HG03103 (cell line): ENCODE measurements at regions not wholly inside any gene's neighbourhood (a gene's known extent, or its start where the extent isn't known, plus 50 kb on each side); places are given as distances from the start of the nearest gene placed in this dataset.

Source experiments
- ATAC-seq: cut with Tn5 transposase; IDR thresholded peaks from one replicate; pipeline ENCODE4 v1.9.1; 2021; ENCODE audit warnings: low read depth; ENCODE audit not compliant: unreplicated experiment

GRCh38 chr11:116278076-116278475 is 494.7 kb downstream of the BUD13 start:
- no peak for ATAC-seq

GRCh38 chr11:116276051-116277044 is 496.4 kb downstream of the BUD13 start:
- peak; percentile 58 for ATAC-seq

- ATAC-seq: no peak
Observed at GRCh38 chr11:116275635-116276034, 497.2 kb downstream of the BUD13 start.

- no peak for ATAC-seq
Observed at GRCh38 chr11:116274521-116274920, 498.3 kb downstream of the BUD13 start.

- ATAC-seq: no peak
Observed at GRCh38 chr11:116272181-116272789, 500.5 kb downstream of the BUD13 start.

GRCh38 chr11:116271479-116271878 is 501.3 kb downstream of the BUD13 start:
- ATAC-seq: no peak

- no peak for ATAC-seq
Observed at GRCh38 chr11:116267146-116267545, 505.6 kb downstream of the BUD13 start.

- ATAC-seq: no peak
Observed at GRCh38 chr11:116263770-116264169, 509.0 kb downstream of the BUD13 start.

GRCh38 chr11:116263019-116263418 is 509.8 kb downstream of the BUD13 start:
- no peak for ATAC-seq

- ATAC-seq: no peak
Observed at GRCh38 chr11:116262370-116262769, 510.4 kb downstream of the BUD13 start.

- no peak for ATAC-seq
Observed at GRCh38 chr11:116261606-116262005, 511.2 kb downstream of the BUD13 start.

GRCh38 chr11:116258821-116259220 is 514.0 kb downstream of the BUD13 start:
- no peak for ATAC-seq

- no peak for ATAC-seq
Observed at GRCh38 chr11:116257883-116258282, 514.9 kb downstream of the BUD13 start.

- ATAC-seq: no peak
Observed at GRCh38 chr11:116257092-116257491, 515.7 kb downstream of the BUD13 start.

GRCh38 chr11:116256215-116256614 is 516.6 kb downstream of the BUD13 start:
- no peak for ATAC-seq

GRCh38 chr11:116255321-116255953 is 517.4 kb downstream of the BUD13 start:
- ATAC-seq: no peak

GRCh38 chr11:116250155-116250554 is 522.6 kb downstream of the BUD13 start:
- no peak for ATAC-seq

GRCh38 chr11:116249561-116249960 is 523.2 kb downstream of the BUD13 start:
- ATAC-seq: no peak

GRCh38 chr11:116244889-116245288 is 527.9 kb downstream of the BUD13 start:
- no peak for ATAC-seq

- no peak for ATAC-seq
Observed at GRCh38 chr11:116244439-116244838, 528.3 kb downstream of the BUD13 start.

GRCh38 chr11:116243991-116244390 is 528.8 kb downstream of the BUD13 start:
- ATAC-seq: no peak
